ENCODE measurements at regions not wholly inside any gene's neighbourhood (a gene's known extent, or its start where the extent isn't known, plus 50 kb on each side); places are given as distances from the start of the nearest gene placed in this dataset.

GRCh38 chr4:59091146-59092142 is 1981.3 kb upstream of the IGFBP7 start:
- no peaks in the 10 kb centered on the region for H3K27me3 ChIP-seq
- WGBS, 4 donors, result 68 to 86% (median 76%) methylated on average over 8 to 12 of the region's 12 CpGs

GRCh38 chr4:59094505-59094904 is 1984.3 kb upstream of the IGFBP7 start:
- Histone ChIP-seq H3K4me3 (no peak overlapping the region), H3K27me3 (no peaks in the 10 kb centered on the region), H3K27ac (no peak overlapping the region), H3K4me1 (no peaks in the 10 kb centered on the region), H3K36me3 (no peaks in the 10 kb centered on the region), H3K9me3 (peaks cover 0 to 2% (median 0%) of the 10 kb centered on the region in 12 donors)
- no peak for ATAC-seq
- WGBS, 4 donors, result 85 to 88% (median 87%) methylated on average over 4 of the region's 4 CpGs
- DNase-seq, result no peak
- intact Hi-C loops (cut with DNase I), result no loop called here
- TF ChIP-seq CTCF (IDR thresholded peaks at IDR 0.05) (no peak), POLR2A (IDR thresholded peaks at IDR 0.05) (no peak)

More at GRCh38 chr4:59091146-59092142, 1981.3 kb upstream of the IGFBP7 start:
- ATAC-seq (no peak), DNase-seq (peak in 1 of 5 donors; percentile 18)
- no peak overlapping the region for H3K4me3 ChIP-seq
- no peak overlapping the region for H3K27ac ChIP-seq
- no peak for TF ChIP-seq CTCF (IDR thresholded peaks at IDR 0.05)
- TF ChIP-seq POLR2A (IDR thresholded peaks at IDR 0.05), result no peak
- H3K9me3 ChIP-seq, result peaks cover 0 to 5% (median 0%) of the 10 kb centered on the region in 12 donors
- H3K36me3 ChIP-seq, result no peaks in the 10 kb centered on the region
- no peaks in the 10 kb centered on the region for H3K4me1 ChIP-seq
- intact Hi-C loops (cut with DNase I), result no loop called here

- no peaks in the 10 kb centered on the region for H3K4me1 ChIP-seq
- no peak for DNase-seq
- WGBS, 4 donors, result 81 to 93% (median 81%) methylated on average over 2 of the region's 2 CpGs
- intact Hi-C loops (cut with DNase I), result no loop called here
- ATAC-seq, result no peak
- H3K4me3 ChIP-seq, result no peak overlapping the region
- no peaks in the 10 kb centered on the region for H3K9me3 ChIP-seq
- H3K27ac ChIP-seq, result no peak overlapping the region
- TF ChIP-seq CTCF (IDR thresholded peaks at IDR 0.05), result no peak
- TF ChIP-seq POLR2A (IDR thresholded peaks at IDR 0.05), result no peak
- no peaks in the 10 kb centered on the region for H3K27me3 ChIP-seq
- H3K36me3 ChIP-seq, result no peaks in the 10 kb centered on the region
Measured at GRCh38 chr4:59102311-59102710, 1992.1 kb upstream of the IGFBP7 start.

GRCh38 chr4:59120287-59120814 is 2010.2 kb upstream of the IGFBP7 start:
- intact Hi-C loops (cut with DNase I), result no loop called here

More at GRCh38 chr4:59120287-59120814, 2010.2 kb upstream of the IGFBP7 start:
- Histone ChIP-seq H3K36me3 (no peaks in the 10 kb centered on the region), H3K9me3 (no peaks in the 10 kb centered on the region), H3K27me3 (no peaks in the 10 kb centered on the region), H3K27ac (no peak overlapping the region), H3K4me3 (no peak overlapping the region), H3K4me1 (no peaks in the 10 kb centered on the region)
- WGBS, 4 donors, result 65 to 69% (median 66%) methylated on average over 4 of the region's 4 CpGs
- DNase-seq, result no peak
- ATAC-seq, result no peak
- TF ChIP-seq CTCF (IDR thresholded peaks at IDR 0.05) (no peak), POLR2A (IDR thresholded peaks at IDR 0.05) (no peak)

All from heart left ventricle (tissue), 16 donors.